ENCODE measurements at regions not wholly inside any gene's neighbourhood (a gene's known extent, or its start where the extent isn't known, plus 50 kb on each side); places are given as distances from the start of the nearest gene placed in this dataset.

GRCh38 chr13:103525530-103525929 is 459.3 kb upstream of the SLC10A2 start:
- Histone ChIP-seq H3K27me3 (ENCODE audit: insufficient read depth, low read length) (no peaks in the 10 kb centered on the region), H3K36me3 (ENCODE audit: control insufficient read depth in 1 of 2, insufficient read depth in 2 of 2, low read length in 2 of 2) (no peaks in the 10 kb centered on the region), H2AFZ (ENCODE audit: low read depth, low read length, poor library complexity, severe bottlenecking) (no peak overlapping the region), H4K20me1 (ENCODE audit: insufficient read depth) (no peaks in the 10 kb centered on the region; the same call in 1 of the 2 replicates), H3K4me1 (ENCODE audit: control insufficient read depth in 1 of 2, insufficient read depth in 2 of 2, low read length in 2 of 2) (no peaks in the 10 kb centered on the region), H3K4me2 (ENCODE audit: low read length) (no peak overlapping the region), H3K9ac (ENCODE audit: low read length) (no peak overlapping the region), H3K79me2 (ENCODE audit: insufficient read depth, low read length) (no peaks in the 10 kb centered on the region), H3K4me3 (replicated peaks in 1 of 2; ENCODE audit: low read depth in 1 of 2, low read length in 2 of 2) (no peak overlapping the region), H3K9me3 (ENCODE audit: control insufficient read depth in 1 of 2, insufficient read depth in 1 of 2, low read depth in 1 of 2, low read length in 2 of 2) (no peaks in the 10 kb centered on the region; a peak in 1 of 4 replicates), H3K9me2 (ENCODE audit: insufficient read depth) (no peaks in the 10 kb centered on the region), H3K27ac (ENCODE audit: low read depth, low read length) (no peak overlapping the region)
- ChIA-PET RAD21 (ENCODE audit: low non-redundant PET in 1 of 2, low total read pairs in 2 of 2, uncharacterized antibody in 2 of 2, unreplicated experiment in 2 of 2) (no interaction called here), POLR2A (no interaction called here), CTCF (no interaction called here)
- no peak for ATAC-seq
- TF ChIP-seq EGR1 (IDR thresholded peaks at IDR 0.05; ENCODE audit: low read depth), result no peak
- TF ChIP-seq FOSL1 (IDR thresholded peaks at IDR 0.05; ENCODE audit: low read depth), result no peak
- no peak for TF ChIP-seq POLR2AphosphoS5 (IDR thresholded peaks at IDR 0.05; ENCODE audit: low read depth, low read length)
- TF ChIP-seq ELF1 (IDR thresholded peaks at IDR 0.05; ENCODE audit: borderline replicate concordance, low read depth), result no peak
- TF ChIP-seq SRF (IDR thresholded peaks at IDR 0.05; ENCODE audit: low read depth), result no peak
- no peak for TF ChIP-seq CEBPB (IDR thresholded peaks at IDR 0.05; ENCODE audit: low read depth)
- TF ChIP-seq REST (IDR thresholded peaks at IDR 0.05; ENCODE audit: low read depth), result no peak
- no peak for TF ChIP-seq SP1 (IDR thresholded peaks at IDR 0.05; ENCODE audit: low read depth)
- no peak for TF ChIP-seq RAD21 (IDR thresholded peaks at IDR 0.05; ENCODE audit: low read depth)
- no peak for TF ChIP-seq JUND (IDR thresholded peaks at IDR 0.05)
- no peak for TF ChIP-seq TCF7L2 (IDR thresholded peaks at IDR 0.05; ENCODE audit: borderline replicate concordance, extremely low read depth, insufficient read depth, insufficient read length)
- TF ChIP-seq EZH2 (IDR thresholded peaks at IDR 0.05), result no peak
- no peak for TF ChIP-seq POLR2A (IDR thresholded peaks at IDR 0.05; ENCODE audit: borderline replicate concordance, extremely low read depth, insufficient read depth, insufficient read length)
- intact Hi-C loops (cut with micrococcal nuclease), result no loop called here
- BruUV-seq (replicated peaks), result no TSS peak
- no peak for DNase-seq (ENCODE audit: low read depth, low spot score)

All from HCT116 (cell line).